Cardiac fibroblast (primary cell): ENCODE measurements at regions not wholly inside any gene's neighbourhood (a gene's known extent, or its start where the extent isn't known, plus 50 kb on each side); places are given as distances from the start of the nearest gene placed in this dataset.

Source experiments
- DNase-seq, 2 donors: peaks; one replicate each; pipeline versions ENCODE4 v3.0.0 to v3.0.0-alpha.2; 2010; ENCODE audit warnings: low read depth in 2 of 2
- H3K4me3 ChIP-seq, 2 donors: replicated peaks in 1 of 2; 1 replicate in 1 of 2; 2 replicates in 1 of 2; pipeline ENCODE4 v1.5.1; 2011; ENCODE audit warnings: low read depth in 2 of 2, low read length in 2 of 2, mild to moderate bottlenecking in 2 of 2, moderate library complexity in 1 of 2
- CTCF ChIP-seq: IDR thresholded peaks from one replicate; pipeline ENCODE4 v1.5.1; 2011; ENCODE audit warnings: low read depth, mild to moderate bottlenecking, low read length, inconsistent platforms

- TF ChIP-seq CTCF = no peak
- no peak for DNase-seq
- H3K4me3 ChIP-seq = no peak overlapping the region
Measured at GRCh38 chr3:177599326-177599725, 402.0 kb upstream of the TBL1XR1 start.

DNA sequence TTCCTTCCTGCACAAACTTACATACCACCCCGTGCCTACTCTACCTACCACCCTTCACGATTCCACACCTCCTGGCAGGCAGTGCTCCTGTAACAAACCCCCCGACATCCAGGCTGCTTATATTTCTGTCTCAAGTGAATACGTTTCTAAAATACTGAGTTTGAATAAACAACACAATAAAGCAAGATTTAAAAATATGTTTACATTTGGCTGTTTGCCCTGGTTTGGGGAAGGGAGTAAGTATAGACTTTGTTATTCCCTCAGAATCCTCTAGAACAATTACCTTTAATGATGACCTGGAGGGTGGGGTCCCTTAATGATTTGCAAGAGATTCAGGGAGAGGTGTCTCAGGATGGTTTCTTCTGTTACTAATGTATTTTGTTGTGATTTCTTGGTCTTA is 402.6 kb upstream of the TBL1XR1 start:
- TF ChIP-seq CTCF = no peak
- H3K4me3 ChIP-seq = no peak overlapping the region
- DNase-seq = no peak

GRCh38 chr3:177600411-177600810 is 403.1 kb upstream of the TBL1XR1 start:
- no peak for DNase-seq
- no peak for TF ChIP-seq CTCF
- H3K4me3 ChIP-seq = no peak overlapping the region

GRCh38 chr3:177601152-177601551 is 403.9 kb upstream of the TBL1XR1 start:
- TF ChIP-seq CTCF = no peak
- H3K4me3 ChIP-seq = no peak overlapping the region
- DNase-seq = no peak

DNA sequence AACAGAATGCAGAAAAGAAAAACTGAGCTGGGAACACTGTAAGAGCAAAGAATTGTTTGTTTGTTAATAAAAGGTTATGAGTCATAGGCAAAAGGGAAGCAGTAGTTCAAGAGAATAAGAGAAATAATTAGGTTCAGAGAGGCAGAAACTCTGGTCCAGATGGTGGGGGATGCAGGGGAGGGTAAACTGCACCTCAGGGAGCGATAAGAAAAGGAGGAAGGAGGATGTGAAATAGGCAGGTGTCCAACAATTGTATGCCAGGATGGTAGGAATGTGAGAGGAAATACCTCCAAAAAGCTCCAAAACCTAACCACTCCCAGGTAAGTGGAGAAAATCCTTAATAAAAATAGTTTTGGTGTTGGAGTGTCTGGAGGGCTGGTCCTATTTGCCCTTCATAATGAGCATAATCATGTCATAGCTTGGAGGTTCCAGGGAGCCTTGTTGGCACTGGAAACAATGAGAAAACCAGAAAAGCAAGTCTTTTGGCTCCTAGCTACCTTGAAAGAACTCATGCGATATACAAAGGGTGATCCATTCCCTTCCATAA is 405.4 kb upstream of the TBL1XR1 start:
- TF ChIP-seq CTCF = no peak
- no peak overlapping the region for H3K4me3 ChIP-seq
- peak in 1 of 2 donors; percentile 32 for DNase-seq

DNA sequence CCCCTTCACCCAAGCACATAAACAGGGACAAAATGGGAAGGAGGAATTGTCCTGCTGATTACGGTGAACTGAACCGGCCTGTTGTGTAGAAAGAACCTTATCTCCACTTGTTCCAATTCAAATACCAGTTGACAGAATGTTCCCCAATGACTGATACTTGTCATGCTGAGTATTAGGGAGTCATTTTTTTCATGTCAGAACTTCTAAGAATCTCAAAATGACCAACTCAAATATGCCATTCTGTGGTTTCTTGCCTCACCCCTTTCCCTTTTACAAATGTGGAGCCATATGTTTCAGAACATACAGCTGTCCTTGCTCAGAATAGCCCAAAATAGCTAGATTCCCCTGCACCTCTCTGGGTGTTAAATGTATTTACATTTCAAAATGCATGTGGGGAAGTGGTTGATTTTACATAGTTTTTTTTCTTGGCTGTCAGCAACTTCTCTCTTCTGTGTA is 405.9 kb upstream of the TBL1XR1 start:
- no peak for TF ChIP-seq CTCF
- no peak overlapping the region for H3K4me3 ChIP-seq
- peak in 1 of 2 donors; percentile 24 for DNase-seq

DNA sequence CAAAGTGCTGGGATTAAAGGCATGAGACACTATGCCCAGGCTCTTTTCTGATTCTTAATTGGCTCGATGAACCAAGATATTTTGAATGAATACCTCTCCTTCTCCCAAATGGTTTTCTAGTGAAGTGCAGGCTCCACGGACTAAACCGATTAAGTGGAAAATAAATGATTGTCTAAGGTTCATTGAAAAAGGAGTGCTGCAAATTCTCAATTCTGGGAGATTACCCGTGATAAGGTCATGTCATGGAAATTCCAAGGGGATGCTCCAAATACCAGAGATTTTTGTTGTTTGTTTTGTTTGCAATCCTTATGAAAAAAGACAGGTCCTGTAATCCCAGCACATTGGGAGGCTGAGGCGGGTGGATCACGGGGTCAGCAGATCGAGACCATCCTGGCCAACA is 406.9 kb upstream of the TBL1XR1 start:
- no peak for DNase-seq
- no peak overlapping the region for H3K4me3 ChIP-seq
- no peak for TF ChIP-seq CTCF
